ENCODE measurements at regions not wholly inside any gene's neighbourhood (a gene's known extent, or its start where the extent isn't known, plus 50 kb on each side); places are given as distances from the start of the nearest gene placed in this dataset.
"Not testable (repeated sequence)": the region's sequence is repeated elsewhere in the genome, so short reads cannot be mapped to it uniquely, and the experiment has no call there.

GRCh38 chr10:28354511-28354910 is 51.6 kb upstream of the MPP7 start:
- no peak for DNase-seq

DNA sequence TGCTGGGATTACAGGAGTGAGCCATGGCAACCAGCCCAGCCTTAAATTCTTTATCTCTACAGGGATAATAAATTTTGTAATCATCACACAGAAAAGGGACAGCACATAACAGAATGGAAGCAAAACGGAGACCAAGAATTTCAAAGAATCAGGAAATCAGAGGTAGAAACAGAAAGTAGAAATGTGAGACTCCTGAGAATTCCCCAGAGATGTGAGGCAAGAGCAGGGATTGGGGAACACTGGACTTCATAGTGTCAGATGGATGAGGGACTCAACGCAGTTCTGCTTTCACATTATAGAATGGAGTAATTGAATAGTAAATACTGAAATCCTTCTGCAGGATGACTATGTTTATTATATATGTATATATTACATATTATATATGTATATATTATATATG is 52.5 kb upstream of the MPP7 start:
- no peak for DNase-seq

- DNase-seq, result no peak
Measured at GRCh38 chr10:28359334-28359733, 56.5 kb upstream of the MPP7 start.

DNA sequence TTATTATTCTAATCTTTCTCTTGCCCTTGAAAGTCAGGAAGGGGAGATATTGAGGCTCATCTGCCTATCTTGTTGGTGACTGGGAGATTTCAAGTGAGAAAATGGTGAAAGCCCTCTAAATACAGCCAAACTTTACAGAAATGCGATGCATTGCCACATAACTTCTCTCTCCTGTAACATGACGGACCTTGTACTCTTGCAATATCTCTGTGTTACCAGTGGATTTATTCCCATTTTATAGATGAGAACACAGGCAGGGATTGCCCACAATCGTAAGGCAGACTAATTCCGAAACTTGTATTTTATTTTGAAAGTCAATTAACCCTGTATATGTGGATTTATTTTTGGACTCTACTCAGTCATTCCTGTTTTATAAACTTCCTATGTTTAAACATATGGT is 57.3 kb upstream of the MPP7 start:
- DNase-seq, result no peak

DNA sequence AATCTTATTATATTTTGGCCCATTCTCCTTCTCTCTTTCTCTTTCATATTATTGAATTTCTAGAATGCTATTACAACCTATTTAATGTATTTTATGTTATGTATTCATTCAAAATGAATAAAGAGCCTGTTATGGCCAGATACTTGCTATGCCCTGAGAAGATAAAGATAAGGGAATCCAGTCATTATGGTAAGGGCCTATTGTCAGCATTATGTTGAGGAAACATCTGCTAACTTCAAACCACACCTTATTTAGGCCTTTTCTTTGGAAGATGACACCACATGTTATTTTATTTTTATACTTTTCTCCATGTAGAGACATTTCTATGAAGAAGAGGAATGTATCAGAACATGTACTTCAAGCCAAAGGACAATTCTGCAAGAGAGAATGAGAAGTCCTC is 60.5 kb upstream of the MPP7 start:
- no peak for DNase-seq

GRCh38 chr10:28365840-28366239 is 63.0 kb upstream of the MPP7 start:
- DNase-seq, result no peak

DNA sequence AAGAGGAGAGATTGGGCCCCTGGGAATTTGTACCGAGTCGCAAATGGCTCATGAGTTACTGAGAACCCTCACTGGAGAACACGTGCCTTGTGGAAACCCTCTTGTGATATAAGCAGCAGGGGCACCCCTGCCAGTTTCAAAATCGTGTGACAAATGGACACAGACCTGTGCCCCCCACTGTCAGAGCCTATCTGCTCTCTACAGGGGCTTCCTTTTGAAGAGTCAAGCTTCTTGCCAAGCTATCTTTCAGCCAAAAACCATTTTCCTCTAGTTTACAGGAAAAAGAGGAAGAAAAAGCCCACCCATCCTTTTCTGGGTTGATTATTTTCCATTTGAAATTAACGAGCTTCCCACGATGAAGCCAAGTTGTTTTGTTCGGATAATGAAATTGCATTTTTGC is 64.1 kb upstream of the MPP7 start:
- no peak for DNase-seq

GRCh38 chr10:28367413-28367812 is 64.5 kb upstream of the MPP7 start:
- no peak for DNase-seq

GRCh38 chr10:28367929-28368484 is 65.1 kb upstream of the MPP7 start:
- DNase-seq, result peak; percentile 54

- no peak for DNase-seq
Measured at GRCh38 chr10:28370107-28370835, 67.4 kb upstream of the MPP7 start.

GRCh38 chr10:28371638-28372037 is 68.8 kb upstream of the MPP7 start:
- not testable (repeated sequence) for DNase-seq

- no peak for DNase-seq
Measured at GRCh38 chr10:28374036-28374435, 71.2 kb upstream of the MPP7 start.

DNA sequence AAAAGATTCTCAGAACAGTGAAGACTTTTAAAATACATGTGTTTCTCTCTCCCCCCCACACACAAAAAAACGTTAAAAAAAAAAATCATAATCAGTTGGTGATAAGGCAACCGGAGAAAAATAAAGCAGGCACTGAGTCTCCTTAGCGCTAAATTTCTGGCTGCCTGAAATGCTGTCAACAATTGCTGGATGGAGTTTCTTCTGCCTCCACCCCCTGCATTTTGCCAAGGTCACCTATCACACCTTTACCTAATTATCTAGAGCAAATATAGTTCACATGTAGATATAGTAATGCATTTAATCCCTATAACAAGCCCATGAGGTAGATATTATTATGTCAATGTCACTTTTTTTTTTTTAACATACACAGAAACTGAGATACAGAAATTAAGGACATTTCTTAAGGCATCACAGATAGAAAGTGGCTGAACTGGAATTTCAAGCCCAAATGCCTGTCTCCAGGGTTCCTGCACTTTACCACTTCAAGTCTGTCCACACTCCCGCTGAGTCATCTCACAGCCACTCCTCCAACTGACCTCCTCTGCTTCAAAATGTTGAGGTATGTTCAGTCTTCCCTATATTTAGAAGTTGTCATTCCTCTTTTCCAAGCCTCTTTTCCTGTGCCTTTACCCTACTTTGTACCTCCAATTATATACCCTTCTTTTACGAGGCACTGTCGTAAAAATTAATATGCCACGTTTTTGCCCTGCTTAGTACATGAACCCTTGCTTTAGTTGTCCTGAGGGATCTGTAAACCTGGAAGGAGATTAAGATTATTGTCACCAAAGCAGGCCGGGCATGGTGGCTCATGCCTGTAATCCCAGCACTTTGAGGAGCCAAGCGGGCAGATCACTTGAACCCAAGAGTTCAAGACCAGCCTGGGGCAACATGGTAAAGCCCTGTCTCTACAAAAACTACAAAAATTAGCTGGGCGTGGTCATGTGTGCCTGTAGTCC is 72.8 kb upstream of the MPP7 start:
- DNase-seq, result no peak

DNA sequence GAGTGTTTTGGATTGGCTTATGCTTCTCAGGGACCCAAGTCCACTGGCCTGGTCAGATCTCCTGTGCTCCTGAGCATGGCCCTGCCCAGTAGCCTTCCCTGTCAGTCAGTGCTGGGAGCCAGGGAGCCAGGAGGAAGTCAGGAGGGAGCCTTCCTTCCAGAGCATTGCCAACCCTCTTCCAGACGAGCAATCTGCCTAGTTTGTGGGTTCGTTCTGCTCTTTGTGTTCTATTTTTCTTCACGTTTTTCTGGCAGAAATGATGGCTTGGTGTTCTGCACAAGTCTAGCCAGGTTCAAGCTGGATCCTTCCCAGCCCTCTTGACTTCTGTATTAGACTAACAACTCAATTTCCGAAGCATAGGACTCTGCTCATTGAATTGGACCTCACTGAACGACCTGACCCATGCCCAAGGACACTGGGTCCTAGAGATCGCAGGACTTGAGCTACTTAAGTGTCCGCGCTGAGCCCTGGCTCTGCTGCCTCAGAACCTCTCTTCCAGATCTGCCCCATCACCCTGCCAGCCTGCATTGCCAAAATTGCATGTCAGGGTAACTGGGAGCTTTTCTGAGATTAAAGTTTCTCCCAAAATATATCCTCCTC is 76.2 kb upstream of the MPP7 start:
- no peak for DNase-seq

DNA sequence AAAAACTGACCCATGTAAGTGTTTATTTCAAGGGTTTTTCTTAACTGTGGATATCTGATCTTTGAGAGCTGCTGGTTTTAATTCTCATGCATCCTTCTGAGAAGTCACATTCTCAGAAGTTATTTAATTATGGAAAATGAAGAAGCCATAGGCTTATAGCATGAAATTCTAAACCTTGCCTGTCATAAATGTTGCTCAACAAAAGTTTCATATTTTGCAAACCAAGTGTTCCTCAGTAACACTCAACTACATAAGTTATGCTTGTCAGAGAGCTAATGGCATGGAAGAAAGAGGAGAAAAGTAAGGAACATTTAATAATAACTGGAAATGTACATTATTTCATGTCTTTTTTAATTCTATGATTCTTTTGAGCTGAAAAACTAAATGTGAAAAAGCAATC is 78.6 kb upstream of the MPP7 start:
- DNase-seq, result no peak

GRCh38 chr10:28381903-28382347 is 79.1 kb upstream of the MPP7 start:
- DNase-seq, result peak; percentile 78

GRCh38 chr10:28382525-28383269 is 79.8 kb upstream of the MPP7 start:
- DNase-seq, result no peak

DNA sequence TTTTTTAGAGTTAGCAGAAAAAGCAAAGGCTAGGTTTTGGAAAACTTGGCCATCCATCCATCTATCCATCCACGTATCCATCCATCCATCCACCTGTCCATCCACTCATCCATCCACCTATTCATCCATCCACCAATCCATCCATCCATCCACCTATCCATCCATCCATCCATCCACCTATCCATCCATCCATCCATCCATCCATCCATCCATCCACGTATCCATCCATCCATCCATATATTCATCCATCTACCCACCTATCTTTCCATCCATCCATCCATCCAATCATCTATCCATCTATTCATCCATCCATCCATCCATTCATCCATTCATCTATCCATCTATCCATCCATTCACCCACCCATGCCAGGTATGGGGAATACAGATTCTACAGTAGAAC is 81.7 kb upstream of the MPP7 start:
- no peak for DNase-seq

- no peak for DNase-seq
Measured at GRCh38 chr10:28385748-28386502, 83.1 kb upstream of the MPP7 start.

- DNase-seq, result no peak
Measured at GRCh38 chr10:28386503-28386868, 83.6 kb upstream of the MPP7 start.

- no peak for DNase-seq
Measured at GRCh38 chr10:28387140-28387539, 84.3 kb upstream of the MPP7 start.

GRCh38 chr10:28391283-28391682 is 88.4 kb upstream of the MPP7 start:
- DNase-seq, result no peak
